ENCODE measurements at regions not wholly inside any gene's neighbourhood (a gene's known extent, or its start where the extent isn't known, plus 50 kb on each side); places are given as distances from the start of the nearest gene placed in this dataset.

- TF ChIP-seq GATA2 (IDR thresholded peaks at IDR 0.05; ENCODE audit: low read depth, low read length) (no peak), GATA3 (IDR thresholded peaks at IDR 0.05; ENCODE audit: low read depth, low read length) (no peak)
Measured at GRCh38 chr9:26643826-26644225, 248.8 kb downstream of the CAAP1 start.
